ENCODE measurements at regions not wholly inside any gene's neighbourhood (a gene's known extent, or its start where the extent isn't known, plus 50 kb on each side); places are given as distances from the start of the nearest gene placed in this dataset.
"Not testable (repeated sequence)": the region's sequence is repeated elsewhere in the genome, so short reads cannot be mapped to it uniquely, and the experiment has no call there.

- peaks cover 18% of the 10 kb centered on the region for H3K9me3 Mint-ChIP-seq
- DNase-seq (ENCODE audit: low spot score in 2 of 2) (no peak), ATAC-seq (no peak)
- no peak overlapping the region for H3K27ac Mint-ChIP-seq
- H3K4me3 Mint-ChIP-seq: no peak overlapping the region
- H3K4me1 Mint-ChIP-seq: no peaks in the 10 kb centered on the region
- H3K36me3 Mint-ChIP-seq: no peaks in the 10 kb centered on the region
Observed at GRCh38 chr18:71374294-71375000, 1085.6 kb downstream of the SOCS6 start.

- H3K27ac Mint-ChIP-seq: no peak overlapping the region
- DNase-seq (ENCODE audit: low spot score in 2 of 2) (no peak), ATAC-seq (no peak)
- peaks cover 25% of the 10 kb centered on the region for H3K9me3 Mint-ChIP-seq
- no peaks in the 10 kb centered on the region for H3K36me3 Mint-ChIP-seq
- H3K4me3 Mint-ChIP-seq: no peak overlapping the region
- H3K4me1 Mint-ChIP-seq: no peaks in the 10 kb centered on the region
Observed at GRCh38 chr18:71371951-71372605, 1083.2 kb downstream of the SOCS6 start.

DNA sequence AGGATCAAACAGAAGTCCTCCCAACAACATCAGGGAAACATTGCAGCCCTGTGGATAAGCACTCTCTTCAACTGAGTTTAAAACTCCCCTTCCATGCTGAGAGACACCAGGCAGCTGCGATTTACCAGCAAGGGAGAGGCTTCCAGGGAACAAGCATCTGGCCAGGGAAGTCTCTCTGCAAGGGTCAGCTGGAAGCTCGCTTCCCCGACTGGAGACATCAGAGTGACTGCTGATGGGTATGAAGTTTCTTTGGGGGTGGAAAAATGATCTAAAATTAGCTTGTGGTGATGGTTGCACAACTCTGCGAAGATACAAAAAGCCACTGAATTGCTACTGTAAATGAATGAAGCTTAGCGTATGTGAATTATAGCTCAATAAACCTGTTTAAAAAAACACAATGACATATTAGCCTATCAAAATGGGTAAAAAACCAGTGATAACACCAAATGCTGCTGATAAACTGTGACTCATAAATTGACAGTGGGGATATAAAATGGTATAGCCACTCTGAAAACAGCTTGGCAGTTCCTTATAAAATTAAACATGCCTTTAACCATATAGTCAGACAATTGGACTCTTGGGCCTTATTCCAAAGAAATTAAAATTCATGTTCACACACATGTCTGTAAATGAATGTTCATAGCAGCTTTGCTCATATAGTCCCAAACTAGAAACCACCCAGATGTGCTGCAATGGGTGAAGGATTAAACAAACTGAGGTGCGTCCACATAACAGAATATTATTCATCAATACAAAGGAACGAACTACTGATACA is 1082.0 kb downstream of the SOCS6 start:
- Mint-ChIP-seq H3K4me1 (no peaks in the 10 kb centered on the region), H3K36me3 (no peaks in the 10 kb centered on the region), H3K4me3 (no peak overlapping the region), H3K27ac (no peak overlapping the region), H3K9me3 (peaks cover 33% of the 10 kb centered on the region)
- ATAC-seq (no peak), DNase-seq (ENCODE audit: low spot score in 2 of 2) (no peak)

GRCh38 chr18:71370095-71370494 is 1081.2 kb downstream of the SOCS6 start:
- ATAC-seq (no peak), DNase-seq (ENCODE audit: low spot score in 2 of 2) (no peak)
- H3K4me3 Mint-ChIP-seq: no peak overlapping the region
- H3K36me3 Mint-ChIP-seq: no peaks in the 10 kb centered on the region
- H3K27ac Mint-ChIP-seq: no peak overlapping the region
- H3K4me1 Mint-ChIP-seq: no peaks in the 10 kb centered on the region
- H3K9me3 Mint-ChIP-seq: peaks cover 31% of the 10 kb centered on the region

DNA sequence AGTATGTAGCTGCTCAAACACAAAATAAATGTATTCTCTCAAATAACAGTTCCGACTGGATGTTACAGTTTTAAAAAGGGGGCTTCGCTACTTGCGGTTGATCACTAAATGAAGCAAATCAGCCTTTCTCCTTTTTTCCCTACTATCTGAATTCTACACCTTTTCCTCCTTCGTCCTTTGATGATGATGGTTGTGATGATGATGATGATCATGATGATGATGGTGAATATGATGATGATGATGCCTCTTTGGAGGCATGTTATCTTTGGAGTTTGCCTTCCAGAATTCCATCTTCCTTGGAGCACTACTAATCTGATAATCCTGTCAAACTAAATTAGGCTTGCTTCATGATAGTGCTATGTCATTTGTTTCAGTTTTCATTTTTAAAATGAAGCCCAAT is 1073.3 kb downstream of the SOCS6 start:
- no peaks in the 10 kb centered on the region for H3K36me3 Mint-ChIP-seq
- no peaks in the 10 kb centered on the region for H3K4me1 Mint-ChIP-seq
- no peak for DNase-seq (ENCODE audit: low spot score in 2 of 2)

GRCh38 chr18:71355599-71355998 is 1066.8 kb downstream of the SOCS6 start:
- H3K4me3 Mint-ChIP-seq; ATAC-seq; H3K36me3 Mint-ChIP-seq; DNase-seq (ENCODE audit: low spot score in 2 of 2); H3K27ac Mint-ChIP-seq; H3K9me3 Mint-ChIP-seq; H3K4me1 Mint-ChIP-seq: not testable (repeated sequence)

More for the DNA sequence above, 1073.3 kb downstream of the SOCS6 start:
- no peak for ATAC-seq
- no peak overlapping the region for H3K4me3 Mint-ChIP-seq
- H3K9me3 Mint-ChIP-seq: peaks cover 23% of the 10 kb centered on the region
- no peak overlapping the region for H3K27ac Mint-ChIP-seq

GRCh38 chr18:71352618-71353017 is 1063.8 kb downstream of the SOCS6 start:
- Mint-ChIP-seq H3K9me3 (no peaks in the 10 kb centered on the region), H3K4me3 (no peak overlapping the region), H3K36me3 (no peaks in the 10 kb centered on the region), H3K4me1 (no peaks in the 10 kb centered on the region), H3K27ac (no peak overlapping the region)
- DNase-seq (ENCODE audit: low spot score in 2 of 2) (no peak), ATAC-seq (no peak)

- Mint-ChIP-seq H3K4me3 (no peak overlapping the region), H3K36me3 (no peaks in the 10 kb centered on the region), H3K27ac (no peak overlapping the region), H3K4me1 (no peaks in the 10 kb centered on the region), H3K9me3 (peaks cover 13% of the 10 kb centered on the region)
- DNase-seq (ENCODE audit: low spot score in 2 of 2): no peak
- ATAC-seq: no peak
Observed at GRCh38 chr18:71336576-71337210, 1047.8 kb downstream of the SOCS6 start.

- ATAC-seq (no peak), DNase-seq (ENCODE audit: low spot score in 2 of 2) (no peak)
- H3K36me3 Mint-ChIP-seq: no peaks in the 10 kb centered on the region
- H3K4me3 Mint-ChIP-seq: no peak overlapping the region
- no peak overlapping the region for H3K27ac Mint-ChIP-seq
- H3K4me1 Mint-ChIP-seq: no peaks in the 10 kb centered on the region
- H3K9me3 Mint-ChIP-seq: peaks cover 23% of the 10 kb centered on the region
Observed at GRCh38 chr18:71329563-71329962, 1040.7 kb downstream of the SOCS6 start.

GRCh38 chr18:71329114-71329513 is 1040.3 kb downstream of the SOCS6 start:
- ATAC-seq (no peak), DNase-seq (ENCODE audit: low spot score in 2 of 2) (no peak)
- Mint-ChIP-seq H3K4me1 (no peaks in the 10 kb centered on the region), H3K27ac (no peak overlapping the region), H3K36me3 (no peaks in the 10 kb centered on the region), H3K4me3 (no peak overlapping the region), H3K9me3 (peaks cover 23% of the 10 kb centered on the region)

- H3K36me3 Mint-ChIP-seq: no peaks in the 10 kb centered on the region
- no peaks in the 10 kb centered on the region for H3K4me1 Mint-ChIP-seq
- H3K9me3 Mint-ChIP-seq: peaks cover 23% of the 10 kb centered on the region
- H3K4me3 Mint-ChIP-seq: no peak overlapping the region
- ATAC-seq: no peak
- no peak overlapping the region for H3K27ac Mint-ChIP-seq
- no peak for DNase-seq (ENCODE audit: low spot score in 2 of 2)
Observed at GRCh38 chr18:71327850-71328249, 1039.0 kb downstream of the SOCS6 start.

DNA sequence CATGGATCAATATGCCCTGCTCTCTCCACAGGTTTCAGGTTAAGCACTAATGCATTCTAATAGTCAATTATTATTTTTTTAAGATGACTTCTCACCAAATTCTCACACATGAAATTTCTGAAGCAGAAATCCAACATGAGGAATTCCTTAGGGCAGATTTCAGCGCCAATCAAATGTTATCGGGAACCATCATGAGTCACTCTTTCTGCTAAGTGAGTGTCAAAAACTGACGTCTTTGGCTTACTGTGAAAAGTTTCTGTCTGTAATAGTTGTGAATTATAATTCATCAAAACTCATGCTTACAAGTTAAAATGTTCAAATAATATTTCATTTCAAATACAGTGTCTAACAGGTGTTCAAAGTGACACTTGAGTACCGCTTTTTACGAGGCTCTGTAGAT is 1038.6 kb downstream of the SOCS6 start:
- H3K27ac Mint-ChIP-seq: no peak overlapping the region
- DNase-seq (ENCODE audit: low spot score in 2 of 2) (no peak), ATAC-seq (no peak)
- H3K4me1 Mint-ChIP-seq: no peaks in the 10 kb centered on the region
- H3K4me3 Mint-ChIP-seq: no peak overlapping the region
- H3K9me3 Mint-ChIP-seq: peaks cover 23% of the 10 kb centered on the region
- H3K36me3 Mint-ChIP-seq: no peaks in the 10 kb centered on the region

- H3K4me1 Mint-ChIP-seq: no peaks in the 10 kb centered on the region
- no peak overlapping the region for H3K27ac Mint-ChIP-seq
- H3K4me3 Mint-ChIP-seq: no peak overlapping the region
- ATAC-seq (no peak), DNase-seq (ENCODE audit: low spot score in 2 of 2) (no peak)
- H3K36me3 Mint-ChIP-seq: no peaks in the 10 kb centered on the region
- H3K9me3 Mint-ChIP-seq: peaks cover 20% of the 10 kb centered on the region
Observed at GRCh38 chr18:71326826-71327225, 1038.0 kb downstream of the SOCS6 start.

DNA sequence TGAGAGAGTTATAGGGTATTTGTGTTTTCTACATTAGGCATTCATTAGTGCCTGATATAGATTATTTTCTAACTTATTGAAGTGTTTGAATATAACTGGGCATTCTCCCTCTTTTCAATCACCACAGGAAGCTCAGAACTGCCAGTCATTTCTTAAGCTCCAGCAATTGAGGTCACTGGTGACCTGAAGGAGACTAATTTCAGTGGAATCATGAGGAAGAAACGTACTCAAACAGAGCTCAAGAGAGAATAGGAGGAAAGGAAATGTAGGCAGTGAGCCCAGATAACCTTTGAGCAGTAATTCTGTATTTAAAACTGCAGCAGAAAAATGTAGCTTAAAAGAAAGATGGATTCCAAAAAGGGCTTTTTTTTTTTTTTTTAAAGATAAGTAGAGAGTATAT is 1035.5 kb downstream of the SOCS6 start:
- H3K27ac Mint-ChIP-seq: no peak overlapping the region
- H3K36me3 Mint-ChIP-seq: no peaks in the 10 kb centered on the region
- DNase-seq (ENCODE audit: low spot score in 2 of 2): no peak
- H3K9me3 Mint-ChIP-seq: peaks cover 21% of the 10 kb centered on the region
- H3K4me3 Mint-ChIP-seq: no peak overlapping the region
- H3K4me1 Mint-ChIP-seq: no peaks in the 10 kb centered on the region
- ATAC-seq: no peak

GRCh38 chr18:71322201-71322600 is 1033.4 kb downstream of the SOCS6 start:
- Mint-ChIP-seq H3K4me1 (no peaks in the 10 kb centered on the region), H3K27ac (no peak overlapping the region), H3K36me3 (no peaks in the 10 kb centered on the region), H3K4me3 (no peak overlapping the region), H3K9me3 (peaks cover 24% of the 10 kb centered on the region)
- no peak for DNase-seq (ENCODE audit: low spot score in 2 of 2)
- no peak for ATAC-seq
